ENCODE measurements at regions not wholly inside any gene's neighbourhood (a gene's known extent, or its start where the extent isn't known, plus 50 kb on each side); places are given as distances from the start of the nearest gene placed in this dataset.

DNA sequence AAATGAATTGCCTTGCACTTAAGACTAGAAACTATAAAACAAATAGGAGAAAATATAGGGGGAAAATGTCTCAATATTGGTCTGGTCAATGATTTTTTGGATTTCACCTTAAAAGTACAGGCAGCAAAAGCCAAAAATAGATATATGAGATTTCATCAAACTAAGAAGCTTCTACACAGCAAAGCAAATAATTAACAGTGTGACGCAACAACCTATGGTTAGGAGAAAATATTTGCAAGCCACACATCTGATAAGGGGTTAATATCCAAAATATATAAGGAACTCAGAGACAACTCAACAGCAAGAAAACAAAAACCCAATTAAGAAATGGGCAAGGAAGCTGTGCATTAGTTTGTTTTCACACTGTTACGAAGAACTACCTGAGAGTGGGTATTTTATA, 89.1 kb downstream of the MAIP1 start:
- TF ChIP-seq, protein P1, sequence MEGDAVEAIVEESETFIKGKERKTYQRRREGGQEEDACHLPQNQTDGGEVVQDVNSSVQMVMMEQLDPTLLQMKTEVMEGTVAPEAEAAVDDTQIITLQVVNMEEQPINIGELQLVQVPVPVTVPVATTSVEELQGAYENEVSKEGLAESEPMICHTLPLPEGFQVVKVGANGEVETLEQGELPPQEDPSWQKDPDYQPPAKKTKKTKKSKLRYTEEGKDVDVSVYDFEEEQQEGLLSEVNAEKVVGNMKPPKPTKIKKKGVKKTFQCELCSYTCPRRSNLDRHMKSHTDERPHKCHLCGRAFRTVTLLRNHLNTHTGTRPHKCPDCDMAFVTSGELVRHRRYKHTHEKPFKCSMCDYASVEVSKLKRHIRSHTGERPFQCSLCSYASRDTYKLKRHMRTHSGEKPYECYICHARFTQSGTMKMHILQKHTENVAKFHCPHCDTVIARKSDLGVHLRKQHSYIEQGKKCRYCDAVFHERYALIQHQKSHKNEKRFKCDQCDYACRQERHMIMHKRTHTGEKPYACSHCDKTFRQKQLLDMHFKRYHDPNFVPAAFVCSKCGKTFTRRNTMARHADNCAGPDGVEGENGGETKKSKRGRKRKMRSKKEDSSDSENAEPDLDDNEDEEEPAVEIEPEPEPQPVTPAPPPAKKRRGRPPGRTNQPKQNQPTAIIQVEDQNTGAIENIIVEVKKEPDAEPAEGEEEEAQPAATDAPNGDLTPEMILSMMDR (IDR thresholded peaks at IDR 0.05; ENCODE audit: insufficient read depth, low read length, poor library complexity, severe bottlenecking), result no peak
- Histone ChIP-seq H3K36me3 (ENCODE audit: control insufficient read depth, insufficient read depth, low read length) (no peaks in the 10 kb centered on the region), H3K27me3 (replicated peaks; ENCODE audit: control insufficient read depth, insufficient read depth, low read length) (no peaks in the 10 kb centered on the region; the same call in 1 of the 2 replicates), H3K4me3 (replicated peaks; ENCODE audit: low read depth, low read length) (no peak overlapping the region)
- no peak for DNase-seq (ENCODE audit: extremely low read depth, insufficient read length)

DNA sequence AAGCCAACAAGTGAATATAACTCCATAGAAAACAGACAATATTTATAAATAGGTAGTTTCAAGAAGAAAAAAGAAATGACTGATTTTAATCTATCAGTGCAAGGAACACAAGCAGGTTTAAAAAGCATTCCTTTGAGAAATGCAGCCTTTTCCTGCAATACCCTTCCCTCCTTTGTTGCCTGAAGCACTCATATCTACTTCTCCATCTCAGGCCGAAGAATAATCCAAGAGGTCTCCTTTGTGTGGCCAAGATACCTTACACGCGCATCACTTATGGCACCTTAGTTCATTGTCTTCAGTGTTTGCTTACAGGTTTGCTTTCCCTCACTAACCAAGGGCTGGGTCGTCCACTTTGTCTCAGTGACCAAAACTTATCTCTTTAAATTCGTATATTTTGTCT, 93.0 kb downstream of the MAIP1 start:
- TF ChIP-seq, protein P1 (IDR thresholded peaks at IDR 0.05; ENCODE audit: insufficient read depth, low read length, poor library complexity, severe bottlenecking), result no peak

DNA sequence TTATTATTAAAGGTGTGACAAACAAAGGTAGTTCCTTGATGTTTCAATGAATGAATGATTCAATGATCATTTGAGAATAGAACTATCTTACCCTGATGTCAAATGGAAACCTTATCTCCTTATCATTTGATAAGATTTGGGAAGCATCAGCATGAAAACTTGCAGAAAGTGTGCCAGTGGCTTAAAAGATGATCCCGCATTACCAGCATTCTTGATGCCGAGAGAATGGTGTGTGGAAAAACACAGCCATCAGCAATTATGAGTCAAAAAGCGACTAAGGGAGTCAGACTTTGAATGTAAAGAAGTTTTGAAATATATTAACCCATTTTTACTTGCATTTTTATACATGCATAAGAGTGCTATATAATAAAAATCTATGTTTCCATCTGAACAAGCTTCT, 93.7 kb downstream of the MAIP1 start:
- no peak for DNase-seq (ENCODE audit: extremely low read depth, insufficient read length)
- no peaks in the 10 kb centered on the region; the same call in 1 of the 2 replicates for H3K27me3 ChIP-seq (replicated peaks; ENCODE audit: control insufficient read depth, insufficient read depth, low read length)
- H3K36me3 ChIP-seq (ENCODE audit: control insufficient read depth, insufficient read depth, low read length), result no peaks in the 10 kb centered on the region

More for the DNA sequence above, 93.0 kb downstream of the MAIP1 start:
- no peaks in the 10 kb centered on the region for H3K36me3 ChIP-seq (ENCODE audit: control insufficient read depth, insufficient read depth, low read length)
- DNase-seq (ENCODE audit: extremely low read depth, insufficient read length), result no peak
- H3K4me3 ChIP-seq (replicated peaks; ENCODE audit: low read depth, low read length), result no peak overlapping the region
- H3K27me3 ChIP-seq (replicated peaks; ENCODE audit: control insufficient read depth, insufficient read depth, low read length), result no peaks in the 10 kb centered on the region; the same call in 1 of the 2 replicates

DNA sequence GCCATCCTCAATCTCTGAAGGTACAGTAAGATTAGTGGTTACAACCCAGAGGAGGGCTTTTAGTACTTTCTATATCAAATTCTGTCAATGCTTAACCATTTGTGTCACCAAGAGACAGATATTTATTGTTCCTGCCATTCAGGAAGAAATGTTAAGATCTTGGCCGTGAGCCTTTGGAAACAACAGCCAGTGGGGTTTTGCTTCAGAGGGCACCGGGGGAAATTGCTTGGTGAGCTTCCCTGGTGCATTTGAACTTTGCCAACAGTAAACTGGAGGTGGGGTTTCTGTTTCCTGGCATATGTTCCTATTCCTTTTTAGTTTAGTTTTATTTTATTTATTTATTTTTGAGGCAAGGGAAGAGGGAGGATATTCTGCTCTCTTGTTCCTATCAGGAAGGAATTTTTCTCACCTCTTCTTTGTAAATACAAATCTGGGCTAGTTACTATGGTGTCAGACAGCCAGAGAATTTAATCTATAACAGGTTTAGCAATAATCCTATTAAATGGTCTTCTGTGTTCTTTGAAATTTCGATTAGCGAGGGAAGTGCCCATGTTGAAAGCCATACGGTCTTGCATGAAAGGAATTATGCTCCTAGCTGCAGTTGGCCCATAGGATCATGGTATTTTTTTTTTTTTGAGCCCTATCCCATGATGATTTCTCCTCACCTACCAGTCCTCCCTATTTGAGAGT, 95.7 kb downstream of the MAIP1 start:
- no peak overlapping the region for H3K4me3 ChIP-seq (replicated peaks; ENCODE audit: low read depth, low read length)
- DNase-seq (ENCODE audit: extremely low read depth, insufficient read length), result no peak
- H3K27me3 ChIP-seq (replicated peaks; ENCODE audit: control insufficient read depth, insufficient read depth, low read length), result no peaks in the 10 kb centered on the region; the same call in 1 of the 2 replicates
- H3K36me3 ChIP-seq (ENCODE audit: control insufficient read depth, insufficient read depth, low read length), result no peaks in the 10 kb centered on the region
- TF ChIP-seq, protein P1 (IDR thresholded peaks at IDR 0.05; ENCODE audit: insufficient read depth, low read length, poor library complexity, severe bottlenecking), result no peak

More for the DNA sequence above, 93.7 kb downstream of the MAIP1 start:
- no peak overlapping the region for H3K4me3 ChIP-seq (replicated peaks; ENCODE audit: low read depth, low read length)
- TF ChIP-seq, protein P1 (IDR thresholded peaks at IDR 0.05; ENCODE audit: insufficient read depth, low read length, poor library complexity, severe bottlenecking), result no peak

DNA sequence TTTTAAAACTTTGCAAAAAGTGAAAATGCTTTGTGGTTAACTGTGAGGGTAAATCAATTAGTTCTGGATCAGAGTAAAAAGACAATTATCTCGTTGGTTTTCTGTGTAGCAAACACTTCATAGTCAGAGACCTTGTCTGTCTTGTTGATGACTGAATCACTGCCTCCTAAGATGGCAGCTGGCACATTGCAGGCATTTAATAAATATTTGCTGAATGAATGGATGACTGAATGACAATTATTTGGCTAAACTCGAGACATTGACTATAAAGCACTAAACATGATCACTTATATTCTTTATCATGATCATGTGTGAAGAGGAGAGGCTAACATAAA, 96.2 kb downstream of the MAIP1 start:
- TF ChIP-seq, protein P1 (IDR thresholded peaks at IDR 0.05; ENCODE audit: insufficient read depth, low read length, poor library complexity, severe bottlenecking), result no peak
- no peak overlapping the region for H3K4me3 ChIP-seq (replicated peaks; ENCODE audit: low read depth, low read length)
- no peaks in the 10 kb centered on the region for H3K36me3 ChIP-seq (ENCODE audit: control insufficient read depth, insufficient read depth, low read length)
- DNase-seq (ENCODE audit: extremely low read depth, insufficient read length), result no peak
- no peaks in the 10 kb centered on the region; the same call in 1 of the 2 replicates for H3K27me3 ChIP-seq (replicated peaks; ENCODE audit: control insufficient read depth, insufficient read depth, low read length)

Data from GM06990 (cell line).